DMS 273 (cell line): ENCODE measurements at regions not wholly inside any gene's neighbourhood (a gene's known extent, or its start where the extent isn't known, plus 50 kb on each side); places are given as distances from the start of the nearest gene placed in this dataset.
"Not testable (repeated sequence)": the region's sequence is repeated elsewhere in the genome, so short reads cannot be mapped to it uniquely, and the experiment has no call there.

Experiments used
- DNase-seq: peaks from one replicate; lab custom pipeline; 2025; ENCODE audit not compliant: unreplicated experiment; lab: John Stamatoyannopoulos, UW

DNA sequence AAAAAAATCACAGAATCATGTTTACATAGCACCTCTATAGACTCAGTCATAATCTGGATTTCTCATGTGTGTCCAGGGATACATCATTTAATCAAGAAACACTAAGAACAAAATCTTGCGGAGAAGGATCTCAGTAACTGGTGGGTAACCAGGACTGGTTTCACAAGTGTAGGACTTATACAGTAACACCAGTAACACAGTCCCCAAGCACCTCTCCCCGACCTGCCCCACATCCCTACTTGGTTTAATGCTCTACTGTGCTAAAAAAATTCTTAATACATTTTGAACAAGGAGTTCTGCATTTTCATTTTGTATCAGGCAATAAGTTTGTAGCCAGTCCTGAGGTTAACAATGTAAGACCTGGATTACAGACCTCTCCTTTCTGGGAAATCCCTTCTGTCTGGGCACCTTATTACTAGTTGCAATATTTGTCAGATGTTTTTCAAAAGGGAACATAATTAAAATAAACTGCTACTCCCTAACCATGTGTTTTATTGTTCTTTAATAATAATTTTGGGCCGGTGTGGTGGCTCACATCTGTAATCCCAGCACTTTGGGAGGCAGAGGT is 57.6 kb upstream of the BBX start:
- no peak for DNase-seq

DNA sequence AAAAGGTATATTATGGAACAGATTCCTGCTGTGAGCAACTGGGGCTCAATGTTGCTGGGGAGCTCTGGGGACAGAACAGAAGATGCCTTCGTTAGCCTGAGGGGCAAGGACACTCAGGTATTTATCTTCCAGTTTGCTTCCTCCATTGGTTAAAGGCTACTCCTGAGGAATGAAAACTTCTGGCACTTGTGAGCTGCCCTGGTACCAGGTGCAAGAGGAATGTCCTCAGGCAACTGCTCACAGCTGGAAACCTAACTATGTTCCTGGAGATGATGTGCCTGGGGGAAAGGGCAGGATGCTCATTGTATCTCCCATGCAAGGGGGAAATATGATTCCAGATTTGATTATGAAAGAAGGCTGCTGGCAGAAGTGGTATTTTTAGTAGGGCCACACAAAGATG is 54.0 kb upstream of the BBX start:
- no peak for DNase-seq

DNA sequence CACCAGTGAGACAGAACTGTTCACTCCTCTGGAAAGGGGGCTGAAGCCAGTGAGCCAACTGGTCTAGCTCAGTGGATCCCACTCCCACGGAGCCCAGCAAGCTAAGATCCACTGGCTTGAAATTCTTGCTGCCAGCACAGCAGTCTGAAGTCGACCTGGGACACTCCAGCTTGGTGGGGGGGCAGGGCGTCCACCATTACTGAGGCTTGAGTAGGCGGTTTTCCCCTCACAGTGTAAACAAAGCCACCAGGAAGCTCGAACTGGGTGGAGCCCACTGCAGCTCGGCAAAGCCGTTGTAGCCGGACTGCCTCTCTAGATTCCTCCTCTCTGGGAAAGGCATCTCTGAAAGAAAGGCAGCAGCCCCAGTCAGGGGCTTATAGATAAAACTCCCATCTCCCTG is 52.3 kb upstream of the BBX start:
- not testable (repeated sequence) for DNase-seq
